ENCODE measurements at regions not wholly inside any gene's neighbourhood (a gene's known extent, or its start where the extent isn't known, plus 50 kb on each side); places are given as distances from the start of the nearest gene placed in this dataset.
"Not testable (repeated sequence)": the region's sequence is repeated elsewhere in the genome, so short reads cannot be mapped to it uniquely, and the experiment has no call there.

DNA sequence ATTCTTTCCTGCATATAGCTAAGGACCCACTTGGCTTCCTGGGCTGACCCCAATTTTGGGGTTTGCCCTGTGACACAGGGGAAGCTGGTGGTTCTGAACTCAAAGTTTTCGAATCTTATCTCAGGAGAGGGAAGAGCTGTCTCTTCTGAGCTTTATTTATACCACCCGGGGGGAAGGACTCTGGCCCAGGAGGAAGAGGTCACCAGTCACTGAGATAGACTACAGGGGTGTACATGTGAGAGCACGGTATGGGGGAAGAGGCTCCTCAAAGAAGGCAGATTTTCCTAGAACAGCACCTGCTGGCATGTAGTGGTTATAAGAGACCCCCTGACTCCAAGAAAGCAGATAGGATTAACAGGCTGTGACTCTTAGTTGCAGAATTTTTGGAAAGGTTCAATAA lies 101.8 kb upstream of the ELMO1 start:
- no peaks in the 10 kb centered on the region for H3K27me3 Mint-ChIP-seq (ENCODE audit: unreplicated experiment)
- TF ChIP-seq, protein P1, sequence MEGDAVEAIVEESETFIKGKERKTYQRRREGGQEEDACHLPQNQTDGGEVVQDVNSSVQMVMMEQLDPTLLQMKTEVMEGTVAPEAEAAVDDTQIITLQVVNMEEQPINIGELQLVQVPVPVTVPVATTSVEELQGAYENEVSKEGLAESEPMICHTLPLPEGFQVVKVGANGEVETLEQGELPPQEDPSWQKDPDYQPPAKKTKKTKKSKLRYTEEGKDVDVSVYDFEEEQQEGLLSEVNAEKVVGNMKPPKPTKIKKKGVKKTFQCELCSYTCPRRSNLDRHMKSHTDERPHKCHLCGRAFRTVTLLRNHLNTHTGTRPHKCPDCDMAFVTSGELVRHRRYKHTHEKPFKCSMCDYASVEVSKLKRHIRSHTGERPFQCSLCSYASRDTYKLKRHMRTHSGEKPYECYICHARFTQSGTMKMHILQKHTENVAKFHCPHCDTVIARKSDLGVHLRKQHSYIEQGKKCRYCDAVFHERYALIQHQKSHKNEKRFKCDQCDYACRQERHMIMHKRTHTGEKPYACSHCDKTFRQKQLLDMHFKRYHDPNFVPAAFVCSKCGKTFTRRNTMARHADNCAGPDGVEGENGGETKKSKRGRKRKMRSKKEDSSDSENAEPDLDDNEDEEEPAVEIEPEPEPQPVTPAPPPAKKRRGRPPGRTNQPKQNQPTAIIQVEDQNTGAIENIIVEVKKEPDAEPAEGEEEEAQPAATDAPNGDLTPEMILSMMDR (IDR thresholded peaks at IDR 0.05): no peak
- H3K27ac Mint-ChIP-seq (ENCODE audit: unreplicated experiment): no peak overlapping the region
- H3K4me1 Mint-ChIP-seq (ENCODE audit: unreplicated experiment): no peaks in the 10 kb centered on the region
- H3K4me3 Mint-ChIP-seq (ENCODE audit: unreplicated experiment): no peak overlapping the region
- H3K36me3 Mint-ChIP-seq (ENCODE audit: unreplicated experiment): no peaks in the 10 kb centered on the region
- peaks cover 14% of the 10 kb centered on the region for H3K9me3 Mint-ChIP-seq (ENCODE audit: unreplicated experiment)
- DNase-seq (ENCODE audit: extremely low spot score, unreplicated experiment): no peak

DNA sequence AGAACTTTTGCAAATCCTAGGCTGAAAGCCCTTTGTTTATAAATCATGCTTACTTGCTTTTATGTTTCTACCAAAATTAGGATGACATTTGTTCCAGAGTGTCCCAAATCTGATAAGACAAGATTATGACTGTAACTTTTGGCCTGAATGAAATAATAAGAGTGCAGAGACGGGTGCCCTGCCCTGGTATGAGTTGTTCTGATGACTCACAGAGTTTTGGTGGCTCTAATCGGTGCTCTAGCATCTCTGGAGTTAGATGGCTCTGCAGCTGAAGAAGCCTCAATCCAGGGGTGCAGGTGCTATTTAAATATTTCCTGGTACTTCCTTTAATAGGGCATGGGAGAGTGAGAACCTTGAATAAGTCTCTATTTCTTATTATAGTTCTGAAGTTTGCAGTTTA lies 102.2 kb upstream of the ELMO1 start:
- DNase-seq (ENCODE audit: extremely low spot score, unreplicated experiment): no peak
- Mint-ChIP-seq H3K4me1 (ENCODE audit: unreplicated experiment) (no peaks in the 10 kb centered on the region), H3K36me3 (ENCODE audit: unreplicated experiment) (no peaks in the 10 kb centered on the region), H3K4me3 (ENCODE audit: unreplicated experiment) (no peak overlapping the region), H3K9me3 (ENCODE audit: unreplicated experiment) (peaks cover 14% of the 10 kb centered on the region), H3K27me3 (ENCODE audit: unreplicated experiment) (no peaks in the 10 kb centered on the region), H3K27ac (ENCODE audit: unreplicated experiment) (no peak overlapping the region)
- TF ChIP-seq, protein P1 (IDR thresholded peaks at IDR 0.05): no peak

DNA sequence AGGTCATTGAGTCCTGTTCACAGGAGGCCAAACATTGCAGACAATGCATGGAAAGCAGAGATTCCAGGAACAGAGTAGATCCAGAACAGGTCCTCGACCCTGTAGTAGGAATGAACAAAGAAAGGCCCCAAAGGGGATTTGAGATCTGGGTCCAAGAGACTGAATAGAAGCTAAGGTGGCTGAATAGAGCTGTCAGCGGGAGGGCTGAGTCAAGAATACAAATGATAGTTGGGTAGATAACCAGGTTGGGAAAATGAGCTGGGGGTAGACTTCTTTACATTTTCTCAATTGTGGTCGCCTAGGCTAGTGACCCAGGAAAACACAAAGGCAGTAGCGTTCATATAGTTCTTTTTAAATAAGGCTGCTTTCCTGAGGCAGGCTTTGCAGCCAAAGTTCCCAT lies 103.4 kb upstream of the ELMO1 start:
- Mint-ChIP-seq H3K4me1 (ENCODE audit: unreplicated experiment) (no peaks in the 10 kb centered on the region), H3K4me3 (ENCODE audit: unreplicated experiment) (no peak overlapping the region), H3K27ac (ENCODE audit: unreplicated experiment) (no peak overlapping the region), H3K9me3 (ENCODE audit: unreplicated experiment) (peaks cover 14% of the 10 kb centered on the region), H3K27me3 (ENCODE audit: unreplicated experiment) (no peaks in the 10 kb centered on the region), H3K36me3 (ENCODE audit: unreplicated experiment) (no peaks in the 10 kb centered on the region)
- DNase-seq (ENCODE audit: extremely low spot score, unreplicated experiment): no peak
- TF ChIP-seq, protein P1 (IDR thresholded peaks at IDR 0.05): no peak

DNA sequence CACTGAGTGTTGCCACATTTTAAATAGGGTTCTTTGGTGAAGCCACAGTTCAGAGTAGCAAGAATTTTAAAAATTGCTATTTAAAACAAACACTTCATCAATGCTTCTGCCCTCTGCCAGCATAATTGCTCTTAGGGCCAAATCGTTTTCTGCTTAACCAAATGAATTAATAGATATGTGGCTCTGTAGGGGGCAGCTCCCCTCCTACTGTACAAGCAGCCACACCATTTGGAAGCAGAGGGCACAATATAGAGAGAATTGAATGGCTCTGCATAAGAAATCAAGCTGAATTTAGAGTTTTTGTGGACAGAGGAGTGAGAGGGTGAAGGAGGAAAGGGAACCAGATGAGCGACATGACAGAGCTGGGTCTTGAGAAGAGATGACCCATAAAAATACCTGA lies 103.8 kb upstream of the ELMO1 start:
- H3K4me1 Mint-ChIP-seq (ENCODE audit: unreplicated experiment); H3K4me3 Mint-ChIP-seq (ENCODE audit: unreplicated experiment); H3K9me3 Mint-ChIP-seq (ENCODE audit: unreplicated experiment); H3K27me3 Mint-ChIP-seq (ENCODE audit: unreplicated experiment); H3K36me3 Mint-ChIP-seq (ENCODE audit: unreplicated experiment); H3K27ac Mint-ChIP-seq (ENCODE audit: unreplicated experiment); DNase-seq (ENCODE audit: extremely low spot score, unreplicated experiment): not testable (repeated sequence)

DNA sequence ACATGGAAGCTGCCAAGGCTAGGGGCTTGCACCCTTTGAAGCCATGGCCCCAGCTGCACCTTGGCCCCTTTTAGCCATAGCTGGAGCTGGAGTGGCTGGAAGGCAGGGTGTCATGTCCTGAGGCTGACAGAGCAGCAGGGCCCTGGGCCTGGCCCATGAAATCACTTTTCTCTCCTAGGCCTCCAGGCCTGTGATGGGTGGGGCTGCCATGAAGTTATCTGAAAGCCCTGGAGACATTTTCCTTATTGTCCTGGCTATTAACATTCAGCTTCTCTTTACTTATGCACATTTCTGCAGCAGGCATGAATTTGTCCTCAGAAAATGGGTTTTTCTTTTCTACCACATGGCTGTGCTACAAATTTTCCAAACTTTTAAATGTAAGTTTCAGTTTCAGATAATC lies 106.9 kb upstream of the ELMO1 start:
- Mint-ChIP-seq H3K9me3 (ENCODE audit: unreplicated experiment) (peaks cover 7% of the 10 kb centered on the region), H3K36me3 (ENCODE audit: unreplicated experiment) (no peaks in the 10 kb centered on the region), H3K4me1 (ENCODE audit: unreplicated experiment) (no peaks in the 10 kb centered on the region), H3K4me3 (ENCODE audit: unreplicated experiment) (no peak overlapping the region), H3K27ac (ENCODE audit: unreplicated experiment) (no peak overlapping the region), H3K27me3 (ENCODE audit: unreplicated experiment) (no peaks in the 10 kb centered on the region)
- no peak for DNase-seq (ENCODE audit: extremely low spot score, unreplicated experiment)
- TF ChIP-seq, protein P1 (IDR thresholded peaks at IDR 0.05): no peak

DNA sequence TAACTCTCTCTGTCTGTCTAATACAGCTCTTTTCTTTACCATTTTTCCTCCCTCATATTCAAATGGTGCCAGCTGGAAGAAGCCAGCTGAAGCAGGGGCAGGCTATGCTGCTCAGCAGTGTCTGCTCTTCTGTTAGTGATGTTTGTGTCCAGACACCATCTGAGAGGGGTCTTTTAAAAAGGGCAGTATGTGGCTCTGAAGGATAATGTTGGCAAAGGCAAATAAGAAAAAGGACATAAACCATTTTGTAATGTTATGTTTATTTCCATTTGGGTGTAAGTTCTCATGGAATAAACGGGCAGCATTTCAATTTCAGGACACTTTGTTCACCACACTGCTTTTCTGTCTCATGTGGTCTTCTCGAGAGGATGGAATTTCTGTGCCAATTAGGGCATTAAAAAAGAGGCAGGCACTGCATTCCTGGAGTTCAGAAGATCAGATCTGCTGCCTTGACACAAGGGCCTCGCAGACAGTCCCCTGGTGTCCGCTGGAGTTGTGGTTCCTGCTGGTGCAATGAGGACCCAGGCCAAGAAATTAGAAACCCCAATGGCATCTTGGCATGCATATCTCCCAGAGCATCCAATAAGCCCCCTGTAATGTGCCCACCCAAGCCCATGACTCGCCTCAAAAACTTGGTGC lies 109.0 kb upstream of the ELMO1 start:
- no peak overlapping the region for H3K4me3 Mint-ChIP-seq (ENCODE audit: unreplicated experiment)
- H3K4me1 Mint-ChIP-seq (ENCODE audit: unreplicated experiment): no peaks in the 10 kb centered on the region
- peaks cover 7% of the 10 kb centered on the region for H3K9me3 Mint-ChIP-seq (ENCODE audit: unreplicated experiment)
- H3K27ac Mint-ChIP-seq (ENCODE audit: unreplicated experiment): no peak overlapping the region
- H3K36me3 Mint-ChIP-seq (ENCODE audit: unreplicated experiment): no peaks in the 10 kb centered on the region
- TF ChIP-seq, protein P1 (IDR thresholded peaks at IDR 0.05): no peak
- H3K27me3 Mint-ChIP-seq (ENCODE audit: unreplicated experiment): no peaks in the 10 kb centered on the region
- no peak for DNase-seq (ENCODE audit: extremely low spot score, unreplicated experiment)

Measured in osteocyte (in vitro differentiated cells).